ENCODE measurements at regions not wholly inside any gene's neighbourhood (a gene's known extent, or its start where the extent isn't known, plus 50 kb on each side); places are given as distances from the start of the nearest gene placed in this dataset.

- no peak for TF ChIP-seq POLR2A (IDR thresholded peaks at IDR 0.05)
- TF ChIP-seq CTCF (IDR thresholded peaks at IDR 0.05) = no peak
Observed at GRCh38 chr13:90803210-90803609, 544.3 kb upstream of the MIR17HG start.

Data from thyroid gland (tissue), 4 donors.